Hepatocyte (in vitro differentiated cells): ENCODE measurements at regions not wholly inside any gene's neighbourhood (a gene's known extent, or its start where the extent isn't known, plus 50 kb on each side); places are given as distances from the start of the nearest gene placed in this dataset.

Experiments
- DNase-seq: peaks from one replicate; pipeline ENCODE4 v3.0.0-alpha.2; 2016; ENCODE audit warnings: low spot score
- H2AFZ ChIP-seq: fragments of 200-600 bp; sonication (generic); 2 replicates; pipeline ENCODE4 v1.6.0; 2016; ENCODE audit warnings: antibody characterized with exemption, mild to moderate bottlenecking
- H3K27ac ChIP-seq: fragments of 200-600 bp; sonication (generic); 2 replicates; pipeline ENCODE4 v1.5.1; 2016; ENCODE audit warnings: mild to moderate bottlenecking
- H3K27me3 ChIP-seq: fragments of 200-600 bp; sonication (generic); 2 replicates; pipeline ENCODE4 v1.6.1; 2016
- H3K36me3 ChIP-seq: fragments of 200-600 bp; sonication (generic); replicated peaks from 2 replicates; pipeline ENCODE4 v1.5.1; 2016; ENCODE audit warnings: low read depth; ENCODE audit not compliant: insufficient read depth
- H3K4me1 ChIP-seq: fragments of 200-600 bp; sonication (generic); 2 replicates; pipeline ENCODE4 v1.5.1; 2016; ENCODE audit warnings: mild to moderate bottlenecking, moderate library complexity; ENCODE audit not compliant: insufficient read depth
- H3K4me2 ChIP-seq: fragments of 200-600 bp; sonication (generic); 2 replicates; pipeline ENCODE4 v1.6.0; 2016
- H3K4me3 ChIP-seq: fragments of 200-600 bp; sonication (generic); 2 replicates; pipeline ENCODE4 v1.5.1; 2016; ENCODE audit warnings: mild to moderate bottlenecking
- H3K79me2 ChIP-seq: fragments of 200-600 bp; sonication (generic); 2 replicates; pipeline ENCODE4 v1.6.0; 2017; ENCODE audit warnings: mild to moderate bottlenecking
- H3K9me2 ChIP-seq: fragments of 200-600 bp; sonication (generic); replicated peaks from 2 replicates; pipeline ENCODE4 v1.6.0; 2017; ENCODE audit warnings: mild to moderate bottlenecking; ENCODE audit not compliant: insufficient read depth
- H3K9me3 ChIP-seq: fragments of 200-600 bp; sonication (generic); 2 replicates; pipeline ENCODE4 v1.5.1; 2016; ENCODE audit warnings: low read depth, mild to moderate bottlenecking
- H4K20me1 ChIP-seq: fragments of 200-600 bp; sonication (generic); 2 replicates; pipeline ENCODE4 v1.6.0; 2016; ENCODE audit warnings: mild to moderate bottlenecking; ENCODE audit not compliant: insufficient read depth, poor library complexity, severe bottlenecking
- CTCF ChIP-seq: fragments of 200-600 bp; sonication (generic); IDR thresholded peaks from 2 replicates; pipeline ENCODE4 v1.5.1; 2016; ENCODE audit warnings: antibody characterized with exemption, mild to moderate bottlenecking; ENCODE audit not compliant: poor library complexity
- EZH2 ChIP-seq: fragments of 200-600 bp; sonication (generic); IDR thresholded peaks from 2 replicates; pipeline ENCODE4 v1.6.1; 2016; ENCODE audit warnings: antibody characterized with exemption, mild to moderate bottlenecking, borderline replicate concordance
- EZH2phosphoT487 ChIP-seq: fragments of 200-600 bp; sonication (generic); IDR thresholded peaks from one replicate; pipeline ENCODE4 v1.6.1; 2018; ENCODE audit warnings: antibody characterized with exemption, mild to moderate bottlenecking, low read depth, moderate library complexity; ENCODE audit not compliant: unreplicated experiment, severe bottlenecking
- WGBS: methylation state at CpG from one replicate; pipeline ENCODE4 v1.1.6; 2016; ENCODE audit warnings: low lambda C conversion rate; ENCODE audit errors: missing lambda C conversion rate; 5-methylcytosine and 5-hydroxymethylcytosine counted together

DNA sequence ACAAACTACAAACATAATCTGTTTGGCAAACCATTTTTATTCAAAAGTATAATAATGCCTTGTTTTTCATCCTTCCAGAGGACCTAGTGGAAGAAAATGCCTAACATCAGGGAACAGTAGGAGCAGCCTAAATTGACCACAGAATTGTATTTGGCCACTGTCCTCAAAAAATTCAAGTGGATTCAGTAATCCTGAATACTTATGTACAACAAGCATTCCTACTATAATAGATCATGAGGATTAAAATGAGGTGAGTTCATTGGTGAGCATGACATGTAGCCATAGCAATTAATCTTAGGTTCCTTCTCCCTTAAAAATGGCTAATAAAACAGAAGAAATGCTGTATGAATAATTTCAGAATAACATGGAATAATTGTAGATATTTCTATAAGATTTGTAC lies 209.3 kb downstream of the DAD1 start:
- Histone ChIP-seq H4K20me1 (no peaks in the 10 kb centered on the region), H3K36me3 (no peaks in the 10 kb centered on the region), H3K9me3 (no peaks in the 10 kb centered on the region), H3K9me2 (no peaks in the 10 kb centered on the region), H3K4me1 (no peaks in the 10 kb centered on the region), H2AFZ (no peak overlapping the region), H3K27me3 (no peaks in the 10 kb centered on the region), H3K27ac (no peak overlapping the region), H3K4me2 (no peak overlapping the region), H3K4me3 (no peak overlapping the region), H3K79me2 (no peaks in the 10 kb centered on the region)
- TF ChIP-seq CTCF = no peak
- TF ChIP-seq EZH2 = no peak
- TF ChIP-seq EZH2phosphoT487 = no peak
- DNase-seq = no peak

GRCh38 chr14:22378181-22378580 lies 210.8 kb downstream of the DAD1 start:
- Histone ChIP-seq H3K36me3 (no peaks in the 10 kb centered on the region), H3K79me2 (no peaks in the 10 kb centered on the region), H3K4me3 (no peak overlapping the region), H2AFZ (no peak overlapping the region), H3K4me1 (no peaks in the 10 kb centered on the region), H3K27ac (no peak overlapping the region), H3K4me2 (no peak overlapping the region), H4K20me1 (no peaks in the 10 kb centered on the region), H3K27me3 (no peaks in the 10 kb centered on the region), H3K9me2 (no peaks in the 10 kb centered on the region), H3K9me3 (no peaks in the 10 kb centered on the region)
- no peak for DNase-seq
- 45% methylated on average over 2 of the region's 2 CpGs for WGBS
- TF ChIP-seq CTCF (no peak), EZH2phosphoT487 (no peak), EZH2 (no peak)

GRCh38 chr14:22375321-22375930 lies 213.6 kb downstream of the DAD1 start:
- H2AFZ ChIP-seq = no peak overlapping the region
- peak; percentile 71 for DNase-seq
- TF ChIP-seq EZH2 (no peak), CTCF (peak; percentile 78), EZH2phosphoT487 (no peak)

More at GRCh38 chr14:22375321-22375930, 213.6 kb downstream of the DAD1 start:
- no peak overlapping the region for H3K27ac ChIP-seq
- WGBS = 13% methylated on average over 2 of the region's 2 CpGs
- no peak overlapping the region for H3K4me3 ChIP-seq
- H4K20me1 ChIP-seq = no peaks in the 10 kb centered on the region
- H3K4me1 ChIP-seq = no peaks in the 10 kb centered on the region
- H3K9me3 ChIP-seq = no peaks in the 10 kb centered on the region
- no peaks in the 10 kb centered on the region for H3K9me2 ChIP-seq
- H3K27me3 ChIP-seq = no peaks in the 10 kb centered on the region
- H3K36me3 ChIP-seq = no peaks in the 10 kb centered on the region
- H3K79me2 ChIP-seq = no peaks in the 10 kb centered on the region
- H3K4me2 ChIP-seq = no peak overlapping the region
